Kidney (tissue), 13 donors: ENCODE measurements at regions not wholly inside any gene's neighbourhood (a gene's known extent, or its start where the extent isn't known, plus 50 kb on each side); places are given as distances from the start of the nearest gene placed in this dataset.

Experiments used
- DNase-seq, 5 donors: peaks; one replicate each; pipeline ENCODE4 v3.0.0-alpha.2; 2013 to 2020
- FAIRE-seq: peaks from 2 replicates; lab custom pipeline; 2012; peaks lifted over from hg19 to GRCh38; lab: Jason Lieb, UNC
- H3K27ac ChIP-seq, 2 donors: one replicate each; pipeline ENCODE4 v1.7.0; 2013; ENCODE audit warnings: low read depth in 2 of 2, low read length in 2 of 2, inconsistent platforms in 1 of 2
- H3K27me3 ChIP-seq: one replicate; pipeline ENCODE4 v1.7.1; 2013; ENCODE audit warnings: low read length, inconsistent platforms; ENCODE audit not compliant: control insufficient read depth, insufficient read depth
- H3K36me3 ChIP-seq, 3 donors: one replicate each; pipeline versions ENCODE4 v1.7.0 to v1.7.1; 2013; ENCODE audit warnings: low read length in 3 of 3, control low read depth in 1 of 3, inconsistent platforms in 1 of 3; ENCODE audit not compliant: insufficient read depth in 3 of 3, control insufficient read depth in 2 of 3
- H3K4me1 ChIP-seq, 3 donors: one replicate each; pipeline versions ENCODE4 v1.7.0 to v1.7.1; 2013; ENCODE audit warnings: low read length in 3 of 3, inconsistent platforms in 1 of 3, low read depth in 1 of 3; ENCODE audit not compliant: control insufficient read depth in 2 of 3, insufficient read depth in 2 of 3
- H3K4me3 ChIP-seq, 3 donors: one replicate each; pipeline versions ENCODE4 v1.7.0 to v1.8.1; 2013; ENCODE audit warnings: low read length in 3 of 3, control low read depth in 1 of 3, inconsistent platforms in 1 of 3
- H3K9ac ChIP-seq, 3 donors: one replicate each; pipeline versions ENCODE4 v1.7.0 to v1.7.1; 2013; ENCODE audit warnings: low read length in 3 of 3, control low read depth in 1 of 3, inconsistent platforms in 1 of 3
- H3K9me3 ChIP-seq, 3 donors: one replicate each; pipeline versions ENCODE4 v1.7.0 to v1.7.1; 2013; ENCODE audit warnings: low read length in 3 of 3, control low read depth in 1 of 3, inconsistent platforms in 1 of 3; ENCODE audit not compliant: control insufficient read depth in 2 of 3, insufficient read depth in 1 of 3
- intact Hi-C: fragments of 100-400 bp; cut with DNase I; formaldehyde crosslinking; loops from one replicate; pipeline ENCODE4 v1.11.1; 2022
- TF ChIP-seq, protein P1 (sequence below): IDR thresholded peaks from 3 replicates; pipeline ENCODE4 v1.5.1; 2012; ENCODE audit warnings: mild to moderate bottlenecking, moderate library complexity, borderline replicate concordance; ENCODE audit not compliant: insufficient read depth; ENCODE audit errors: extremely low read depth
- donor health status: control.
- donor health status: control.
- donor health status: control.
- donor health status: control.
- donor health status: control.
- donor health status: DM: yes; HTN: yes; CAD: no.
- donor health status: Normal renal cell carcinoma (clear cell type).

DNA sequence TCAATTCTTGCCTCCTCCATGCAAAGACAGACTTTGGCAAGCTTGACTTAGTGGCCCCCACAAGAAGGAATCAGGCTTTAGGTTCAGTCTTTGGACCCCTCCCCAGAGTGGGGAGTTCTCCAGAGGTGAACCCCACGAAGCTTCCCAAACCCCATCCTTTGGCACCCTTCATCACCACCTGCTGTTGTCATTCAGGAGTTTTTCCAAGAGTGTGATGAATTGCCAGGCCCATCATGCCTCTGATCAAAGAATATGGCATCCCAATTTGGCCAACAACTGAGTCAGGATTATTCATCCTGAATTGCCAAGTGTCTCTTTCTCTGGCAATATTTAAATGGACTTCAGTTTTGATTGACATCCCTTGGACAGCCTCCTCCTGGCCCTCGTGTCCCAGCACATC lies 404.7 kb upstream of the MKI67 start:
- no peaks in the 10 kb centered on the region for H3K27me3 ChIP-seq
- no peaks in the 10 kb centered on the region for H3K36me3 ChIP-seq
- FAIRE-seq = no peak
- TF ChIP-seq, protein P1, sequence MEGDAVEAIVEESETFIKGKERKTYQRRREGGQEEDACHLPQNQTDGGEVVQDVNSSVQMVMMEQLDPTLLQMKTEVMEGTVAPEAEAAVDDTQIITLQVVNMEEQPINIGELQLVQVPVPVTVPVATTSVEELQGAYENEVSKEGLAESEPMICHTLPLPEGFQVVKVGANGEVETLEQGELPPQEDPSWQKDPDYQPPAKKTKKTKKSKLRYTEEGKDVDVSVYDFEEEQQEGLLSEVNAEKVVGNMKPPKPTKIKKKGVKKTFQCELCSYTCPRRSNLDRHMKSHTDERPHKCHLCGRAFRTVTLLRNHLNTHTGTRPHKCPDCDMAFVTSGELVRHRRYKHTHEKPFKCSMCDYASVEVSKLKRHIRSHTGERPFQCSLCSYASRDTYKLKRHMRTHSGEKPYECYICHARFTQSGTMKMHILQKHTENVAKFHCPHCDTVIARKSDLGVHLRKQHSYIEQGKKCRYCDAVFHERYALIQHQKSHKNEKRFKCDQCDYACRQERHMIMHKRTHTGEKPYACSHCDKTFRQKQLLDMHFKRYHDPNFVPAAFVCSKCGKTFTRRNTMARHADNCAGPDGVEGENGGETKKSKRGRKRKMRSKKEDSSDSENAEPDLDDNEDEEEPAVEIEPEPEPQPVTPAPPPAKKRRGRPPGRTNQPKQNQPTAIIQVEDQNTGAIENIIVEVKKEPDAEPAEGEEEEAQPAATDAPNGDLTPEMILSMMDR = no peak
- no peak overlapping the region for H3K4me3 ChIP-seq
- no peak for DNase-seq
- intact Hi-C loops = no loop called here
- H3K4me1 ChIP-seq = peaks cover 0 to 2% (median 0%) of the 10 kb centered on the region in 3 donors
- H3K27ac ChIP-seq = no peak overlapping the region
- H3K9me3 ChIP-seq = no peaks in the 10 kb centered on the region
- no peak overlapping the region for H3K9ac ChIP-seq

DNA sequence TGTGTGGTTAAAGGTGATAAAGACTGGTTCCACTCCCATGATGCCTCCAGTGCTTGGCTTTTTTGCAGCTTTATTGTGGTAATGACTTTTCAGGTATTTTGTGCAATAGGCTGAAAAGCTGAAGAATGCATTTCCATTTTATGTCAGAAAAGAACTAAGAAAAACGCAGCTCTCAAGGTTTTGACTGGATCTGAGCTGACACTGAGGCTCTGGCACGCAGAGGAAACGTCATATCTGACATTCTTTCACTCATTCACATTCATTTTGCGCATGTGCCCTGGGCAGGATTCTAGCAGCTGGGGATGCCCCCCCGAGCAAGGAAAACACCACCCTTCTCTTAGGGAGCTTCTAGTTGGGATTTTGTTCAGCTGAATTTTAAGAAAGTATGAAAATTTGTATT lies 408.5 kb upstream of the MKI67 start:
- DNase-seq (no peak), FAIRE-seq (no peak)
- no peaks in the 10 kb centered on the region for H3K36me3 ChIP-seq
- intact Hi-C loops = no loop called here
- H3K27ac ChIP-seq = no peak overlapping the region
- H3K9ac ChIP-seq = no peak overlapping the region
- H3K9me3 ChIP-seq = no peaks in the 10 kb centered on the region
- no peaks in the 10 kb centered on the region for H3K4me1 ChIP-seq
- TF ChIP-seq, protein P1 = no peak
- H3K4me3 ChIP-seq = no peak overlapping the region
- no peaks in the 10 kb centered on the region for H3K27me3 ChIP-seq

DNA sequence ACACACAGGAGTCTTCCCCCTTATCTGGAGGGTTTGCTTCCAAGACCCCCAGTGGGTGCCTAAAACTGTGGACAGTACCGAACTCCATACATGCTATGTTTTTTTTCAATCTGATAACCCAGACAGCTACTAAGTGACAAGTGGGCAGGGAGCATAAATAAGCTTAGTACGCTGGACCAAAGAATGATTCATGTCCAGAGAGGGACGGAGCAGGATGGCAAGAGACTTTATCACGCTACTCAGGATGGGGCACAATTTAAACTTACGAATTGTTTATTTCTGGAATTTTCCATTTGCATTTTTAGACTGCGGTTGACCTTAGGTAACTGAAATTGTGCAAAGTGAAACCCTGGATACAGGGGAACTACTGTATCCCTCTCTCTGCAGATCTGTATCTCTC lies 410.0 kb upstream of the MKI67 start:
- FAIRE-seq = no peak
- H3K4me3 ChIP-seq = no peak overlapping the region
- no peaks in the 10 kb centered on the region for H3K36me3 ChIP-seq
- intact Hi-C loops = no loop called here
- no peak overlapping the region for H3K9ac ChIP-seq
- no peak for DNase-seq
- no peak overlapping the region for H3K27ac ChIP-seq
- TF ChIP-seq, protein P1 = no peak
- H3K27me3 ChIP-seq = no peaks in the 10 kb centered on the region
- H3K4me1 ChIP-seq = no peaks in the 10 kb centered on the region
- no peaks in the 10 kb centered on the region for H3K9me3 ChIP-seq

DNA sequence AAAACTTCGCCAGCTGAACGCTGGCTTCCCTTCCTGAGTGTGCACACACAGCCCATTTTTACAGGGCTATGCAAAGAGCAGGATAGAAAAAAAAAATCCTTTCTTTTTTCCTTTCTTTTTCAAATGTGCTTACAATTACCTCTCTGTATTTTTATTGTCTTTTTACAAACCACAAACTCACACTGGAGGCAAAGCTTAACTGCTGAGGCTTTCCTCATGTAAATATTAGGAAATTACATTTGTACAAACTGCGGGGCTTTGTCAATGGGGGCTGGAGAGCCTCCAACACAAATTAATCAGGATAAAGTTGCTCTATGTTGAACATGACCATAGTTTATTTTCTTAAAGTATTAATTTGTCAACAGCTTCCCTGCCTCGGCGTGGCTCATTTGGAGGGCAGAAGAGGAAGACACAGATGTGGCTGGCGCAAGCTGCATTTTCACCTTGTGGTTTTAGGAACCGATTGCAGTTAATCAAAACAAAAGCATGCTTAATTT lies 411.7 kb upstream of the MKI67 start:
- Histone ChIP-seq H3K9me3 (no peaks in the 10 kb centered on the region), H3K27me3 (no peaks in the 10 kb centered on the region), H3K27ac (no peak overlapping the region), H3K4me1 (no peaks in the 10 kb centered on the region), H3K9ac (no peak overlapping the region), H3K36me3 (no peaks in the 10 kb centered on the region), H3K4me3 (no peak overlapping the region)
- TF ChIP-seq, protein P1 = no peak
- peak in 2 of 5 donors; percentile 20 to 23 for DNase-seq
- intact Hi-C loops = no loop called here
- FAIRE-seq = no peak
